DOHH2 (cell line): ENCODE measurements at regions not wholly inside any gene's neighbourhood (a gene's known extent, or its start where the extent isn't known, plus 50 kb on each side); places are given as distances from the start of the nearest gene placed in this dataset.

Experiments used
- EZH2phosphoT487 ChIP-seq: fragments of 200-600 bp; sonication (generic); IDR thresholded peaks from 2 replicates; pipeline ENCODE4 v1.6.1; 2017; ENCODE audit warnings: borderline replicate concordance, mild to moderate bottlenecking, antibody characterized with exemption, low read length, moderate library complexity, mixed read lengths
- TF ChIP-seq, protein P1 (sequence below): fragments of 200-600 bp; sonication (generic); IDR thresholded peaks from one replicate; pipeline ENCODE4 v1.5.1; 2014; ENCODE audit warnings: antibody characterized with exemption, mild to moderate bottlenecking, low read depth, low read length; ENCODE audit not compliant: poor library complexity, severe bottlenecking

DNA sequence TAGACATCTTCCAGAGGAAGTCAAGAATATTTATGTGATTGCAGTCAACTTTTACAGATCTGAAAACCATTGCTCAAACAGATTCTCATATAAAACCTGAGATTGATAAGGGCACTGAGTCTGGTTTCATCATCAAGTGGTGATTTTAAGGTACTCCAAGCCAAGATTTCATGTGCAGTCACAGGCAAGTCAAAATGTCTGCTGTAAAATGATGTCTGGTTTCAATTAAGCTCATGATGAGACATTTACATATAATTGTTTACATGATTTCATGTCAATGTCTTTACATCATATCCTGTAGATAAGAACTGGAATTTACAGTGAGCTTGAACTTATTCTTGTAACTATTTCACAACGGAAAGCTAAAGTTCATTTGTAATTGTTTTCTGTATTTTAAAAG, 1215.5 kb downstream of the ROBO2 start:
- TF ChIP-seq, protein P1, sequence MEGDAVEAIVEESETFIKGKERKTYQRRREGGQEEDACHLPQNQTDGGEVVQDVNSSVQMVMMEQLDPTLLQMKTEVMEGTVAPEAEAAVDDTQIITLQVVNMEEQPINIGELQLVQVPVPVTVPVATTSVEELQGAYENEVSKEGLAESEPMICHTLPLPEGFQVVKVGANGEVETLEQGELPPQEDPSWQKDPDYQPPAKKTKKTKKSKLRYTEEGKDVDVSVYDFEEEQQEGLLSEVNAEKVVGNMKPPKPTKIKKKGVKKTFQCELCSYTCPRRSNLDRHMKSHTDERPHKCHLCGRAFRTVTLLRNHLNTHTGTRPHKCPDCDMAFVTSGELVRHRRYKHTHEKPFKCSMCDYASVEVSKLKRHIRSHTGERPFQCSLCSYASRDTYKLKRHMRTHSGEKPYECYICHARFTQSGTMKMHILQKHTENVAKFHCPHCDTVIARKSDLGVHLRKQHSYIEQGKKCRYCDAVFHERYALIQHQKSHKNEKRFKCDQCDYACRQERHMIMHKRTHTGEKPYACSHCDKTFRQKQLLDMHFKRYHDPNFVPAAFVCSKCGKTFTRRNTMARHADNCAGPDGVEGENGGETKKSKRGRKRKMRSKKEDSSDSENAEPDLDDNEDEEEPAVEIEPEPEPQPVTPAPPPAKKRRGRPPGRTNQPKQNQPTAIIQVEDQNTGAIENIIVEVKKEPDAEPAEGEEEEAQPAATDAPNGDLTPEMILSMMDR: no peak
- no peak for TF ChIP-seq EZH2phosphoT487
